ENCODE measurements at regions not wholly inside any gene's neighbourhood (a gene's known extent, or its start where the extent isn't known, plus 50 kb on each side); places are given as distances from the start of the nearest gene placed in this dataset.
"Not testable (repeated sequence)": the region's sequence is repeated elsewhere in the genome, so short reads cannot be mapped to it uniquely, and the experiment has no call there.

- Histone ChIP-seq H3K27ac (no peak overlapping the region), H3K4me3 (no peak overlapping the region)
These were observed 173.5 kb upstream of the SFSWAP start for GRCh38 chr12:131537267-131537958.

DNA sequence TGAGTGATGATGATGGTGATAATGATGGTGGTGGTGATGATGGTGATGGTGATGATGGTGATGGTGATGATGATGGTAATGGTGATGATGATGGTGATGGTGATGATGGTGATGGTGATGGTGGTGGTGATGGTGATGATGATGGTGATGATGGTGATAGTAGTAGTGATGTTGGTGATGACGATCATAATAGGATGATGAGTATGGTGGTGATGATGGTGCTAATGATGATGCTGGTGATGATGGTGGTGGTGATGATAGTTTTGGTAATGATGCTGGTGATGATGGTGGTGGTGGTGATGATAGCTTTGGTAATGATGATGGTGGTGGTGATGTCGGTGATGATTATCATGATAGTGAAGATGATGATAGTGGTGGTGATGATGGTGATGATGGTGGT is 171.5 kb upstream of the SFSWAP start:
- H3K4me3 ChIP-seq, result no peak overlapping the region
- no peak overlapping the region for H3K27ac ChIP-seq

- H3K27ac ChIP-seq, result no peak overlapping the region
- no peak overlapping the region for H3K4me3 ChIP-seq
These were observed 170.7 kb upstream of the SFSWAP start for GRCh38 chr12:131540138-131540623.

DNA sequence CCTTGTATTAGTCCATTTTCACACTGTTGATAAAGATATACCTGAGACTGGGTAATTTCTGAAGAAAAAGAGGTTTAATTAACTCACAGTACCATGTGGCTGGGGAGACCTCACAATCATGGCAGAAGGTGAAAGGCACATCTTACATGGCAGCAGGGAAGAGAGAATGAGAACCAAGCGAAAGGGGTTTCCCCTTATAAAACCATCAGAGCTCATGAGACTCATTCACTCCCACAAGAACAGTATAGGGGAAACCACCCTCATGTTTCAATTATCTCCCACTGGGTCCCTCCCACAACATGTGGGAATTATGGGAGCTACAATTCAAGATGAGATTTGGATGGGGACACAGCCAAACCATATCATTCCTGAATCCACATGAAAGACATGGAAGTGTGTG is 169.4 kb upstream of the SFSWAP start:
- not testable (repeated sequence) for H3K27ac ChIP-seq, H3K4me3 ChIP-seq

- Histone ChIP-seq H3K27ac (no peak overlapping the region), H3K4me3 (no peak overlapping the region)
These were observed 168.5 kb upstream of the SFSWAP start for GRCh38 chr12:131542351-131542750.

- H3K27ac ChIP-seq, result no peak overlapping the region
- H3K4me3 ChIP-seq, result no peak overlapping the region
These were observed 167.8 kb upstream of the SFSWAP start for GRCh38 chr12:131543040-131543439.

- Histone ChIP-seq H3K4me3 (no peak overlapping the region), H3K27ac (no peak overlapping the region)
These were observed 163.3 kb upstream of the SFSWAP start for GRCh38 chr12:131547555-131547954.

DNA sequence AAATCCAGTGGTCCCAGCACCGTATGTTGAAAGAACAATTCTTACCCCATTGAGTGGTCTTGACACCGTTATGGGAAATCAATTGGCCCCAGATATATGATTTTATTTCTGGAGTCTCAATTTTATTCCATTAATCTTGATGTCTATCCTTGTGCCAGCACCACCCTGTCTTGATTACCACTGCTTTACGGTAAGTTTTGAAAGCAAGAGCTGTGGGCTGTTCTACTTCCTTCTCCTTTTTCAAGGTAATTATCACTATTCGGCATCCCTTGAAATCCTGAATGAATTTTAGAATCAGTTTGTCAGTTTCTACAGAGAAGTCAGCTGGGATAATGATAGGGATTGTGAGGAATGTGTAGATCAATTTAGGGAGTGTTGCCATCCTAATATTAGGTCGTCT is 160.8 kb upstream of the SFSWAP start:
- Histone ChIP-seq H3K4me3 (no peak overlapping the region), H3K27ac (no peak overlapping the region)

DNA sequence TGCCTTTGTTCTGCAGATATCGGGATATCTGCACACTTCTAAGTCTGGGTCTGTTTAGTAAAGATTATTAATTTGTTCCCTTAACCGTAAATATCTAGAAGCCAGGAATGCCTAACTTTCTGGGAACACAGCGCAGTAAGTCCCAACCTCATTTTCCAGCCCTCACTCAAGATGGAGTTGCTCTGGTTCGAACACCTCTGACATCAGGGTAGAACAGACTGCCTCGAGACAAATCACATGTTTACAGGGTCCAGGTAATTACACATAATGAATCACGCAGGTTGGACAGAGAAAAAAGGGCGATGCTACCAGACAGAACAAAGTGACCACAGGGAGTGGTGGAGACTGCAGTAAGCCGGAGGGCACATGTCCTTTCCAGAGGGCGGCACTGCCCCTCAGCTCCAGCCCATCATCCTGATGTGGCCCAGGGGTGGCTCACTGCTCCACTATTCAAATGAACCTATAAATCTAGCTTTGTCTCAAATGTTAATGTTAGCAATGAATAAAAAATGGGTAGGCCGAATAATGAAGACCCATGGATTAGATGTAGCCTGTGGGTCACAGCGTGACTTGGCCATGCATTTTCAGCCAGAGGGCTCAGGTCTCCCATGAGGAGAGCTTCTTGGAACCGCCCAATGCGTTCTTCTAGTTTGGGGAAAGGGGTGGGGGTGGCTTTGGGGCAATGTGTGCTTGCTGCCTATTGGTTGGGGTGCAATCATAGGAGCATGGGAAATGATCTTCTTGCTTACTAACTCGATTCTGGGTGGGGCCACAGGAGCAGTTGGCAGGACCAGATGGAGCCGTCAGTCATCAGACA is 159.0 kb upstream of the SFSWAP start:
- H3K4me3 ChIP-seq, result no peak overlapping the region
- no peak overlapping the region for H3K27ac ChIP-seq

- no peak overlapping the region for H3K27ac ChIP-seq
- no peak overlapping the region for H3K4me3 ChIP-seq
These were observed 158.4 kb upstream of the SFSWAP start for GRCh38 chr12:131552492-131552863.

DNA sequence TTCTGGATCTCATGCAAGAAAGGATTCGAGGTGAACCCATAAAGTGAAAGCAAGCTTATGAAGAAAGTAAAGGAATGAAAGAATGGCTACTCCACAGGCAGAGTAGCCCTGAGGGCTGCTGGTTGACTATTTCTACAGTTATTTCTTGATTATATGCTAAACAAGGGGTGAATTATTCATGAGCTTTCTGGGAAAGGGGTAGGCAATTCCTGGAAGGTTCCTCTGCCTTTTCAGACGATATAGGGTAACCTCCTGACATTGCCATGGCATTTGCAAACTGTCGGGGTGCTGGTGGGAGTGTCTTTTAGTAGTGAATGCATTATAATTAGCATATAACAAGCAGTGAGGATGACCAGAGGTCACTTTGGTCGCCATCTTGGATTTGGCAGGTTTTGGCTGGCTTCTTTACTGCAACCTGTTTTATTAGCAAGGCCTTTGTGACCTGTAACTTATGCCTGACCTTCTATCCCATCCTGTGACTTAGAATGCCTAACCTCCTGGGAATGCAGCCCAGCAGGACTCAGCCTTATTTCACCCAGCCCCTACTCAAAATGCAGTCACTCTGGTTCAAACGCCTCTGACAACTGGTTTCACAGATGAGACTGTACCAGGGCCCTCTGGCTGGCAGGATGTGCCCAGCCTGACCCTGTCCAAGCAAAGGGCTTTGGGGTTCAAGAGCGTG is 157.7 kb upstream of the SFSWAP start:
- Histone ChIP-seq H3K27ac (no peak overlapping the region), H3K4me3 (no peak overlapping the region)

GRCh38 chr12:131555197-131555846 is 155.6 kb upstream of the SFSWAP start:
- peak overlapping the region in 6 of 21 experiments; percentile 42 to 81 (median 59) for H3K27ac ChIP-seq
- no peak overlapping the region for H3K4me3 ChIP-seq

DNA sequence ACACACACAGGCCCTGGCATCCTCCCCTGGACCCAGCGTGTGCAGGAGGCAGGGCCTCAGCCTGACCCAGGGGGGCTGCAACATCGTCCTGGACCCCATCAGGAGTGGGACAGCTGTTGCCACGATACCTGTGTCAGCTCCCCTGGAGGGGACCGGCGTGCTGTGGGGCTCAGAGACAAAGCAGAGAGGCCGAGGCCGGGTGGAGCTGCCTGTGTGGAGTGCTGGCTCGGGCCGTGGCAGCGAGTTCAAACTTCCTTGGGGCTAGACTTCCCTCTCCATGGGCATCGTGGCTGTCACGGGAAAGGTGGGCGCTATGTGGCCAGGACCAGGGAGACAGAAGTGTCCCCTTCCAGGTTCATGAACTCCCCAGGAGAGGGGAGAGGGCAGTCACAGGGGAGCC is 155.0 kb upstream of the SFSWAP start:
- peak overlapping the region in 11 of 21 experiments; percentile 2 to 81 (median 47) for H3K27ac ChIP-seq
- no peak overlapping the region for H3K4me3 ChIP-seq

- Histone ChIP-seq H3K27ac (no peak overlapping the region), H3K4me3 (no peak overlapping the region)
These were observed 153.7 kb upstream of the SFSWAP start for GRCh38 chr12:131557078-131557709.

DNA sequence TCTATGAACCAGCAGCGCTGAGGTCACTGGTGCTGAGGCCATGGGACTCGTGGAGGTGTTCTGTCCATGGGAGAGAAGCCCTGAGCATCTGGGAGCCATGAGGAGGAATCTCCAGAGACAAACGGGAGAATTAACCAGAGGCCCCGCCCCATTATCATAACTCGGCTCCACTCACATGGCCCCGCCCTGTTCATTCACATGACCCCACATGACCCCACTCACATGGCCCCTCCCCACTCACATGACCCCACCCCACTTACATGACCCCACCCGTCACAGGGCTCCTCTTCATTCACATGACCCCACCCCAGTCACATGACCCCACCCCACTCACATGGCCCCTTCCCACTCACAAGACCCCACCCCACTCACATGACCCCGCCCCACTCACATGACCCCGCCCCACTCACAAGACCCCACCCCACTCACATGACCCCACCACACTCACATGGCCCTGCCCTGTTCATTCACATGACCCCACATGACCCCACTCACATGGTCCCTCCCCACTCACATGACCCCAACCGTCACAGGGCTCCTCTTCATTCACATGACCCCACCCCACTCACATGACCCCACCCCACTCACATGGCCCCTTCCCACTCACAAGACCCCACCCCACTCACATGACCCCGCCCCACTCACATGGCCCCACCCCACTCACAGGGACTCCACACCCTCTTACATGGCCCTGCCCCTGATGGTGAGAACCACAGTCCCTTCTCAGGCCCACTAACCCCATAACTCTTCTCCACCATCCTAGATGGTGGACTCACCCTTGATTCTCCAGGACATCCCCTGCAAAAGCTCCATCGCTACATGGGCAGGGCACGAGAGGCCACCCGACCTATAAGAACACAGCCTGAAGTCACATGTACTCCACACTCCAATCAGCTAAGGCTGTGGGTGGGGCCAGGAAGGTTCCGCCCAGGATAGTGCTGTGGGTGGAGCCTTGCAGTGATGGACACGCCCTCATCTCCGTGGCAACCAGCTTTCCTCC is 151.1 kb upstream of the SFSWAP start:
- Histone ChIP-seq H3K27ac (no peak overlapping the region), H3K4me3 (no peak overlapping the region)

GRCh38 chr12:131561051-131561450 is 149.8 kb upstream of the SFSWAP start:
- H3K27ac ChIP-seq, result no peak overlapping the region

DNA sequence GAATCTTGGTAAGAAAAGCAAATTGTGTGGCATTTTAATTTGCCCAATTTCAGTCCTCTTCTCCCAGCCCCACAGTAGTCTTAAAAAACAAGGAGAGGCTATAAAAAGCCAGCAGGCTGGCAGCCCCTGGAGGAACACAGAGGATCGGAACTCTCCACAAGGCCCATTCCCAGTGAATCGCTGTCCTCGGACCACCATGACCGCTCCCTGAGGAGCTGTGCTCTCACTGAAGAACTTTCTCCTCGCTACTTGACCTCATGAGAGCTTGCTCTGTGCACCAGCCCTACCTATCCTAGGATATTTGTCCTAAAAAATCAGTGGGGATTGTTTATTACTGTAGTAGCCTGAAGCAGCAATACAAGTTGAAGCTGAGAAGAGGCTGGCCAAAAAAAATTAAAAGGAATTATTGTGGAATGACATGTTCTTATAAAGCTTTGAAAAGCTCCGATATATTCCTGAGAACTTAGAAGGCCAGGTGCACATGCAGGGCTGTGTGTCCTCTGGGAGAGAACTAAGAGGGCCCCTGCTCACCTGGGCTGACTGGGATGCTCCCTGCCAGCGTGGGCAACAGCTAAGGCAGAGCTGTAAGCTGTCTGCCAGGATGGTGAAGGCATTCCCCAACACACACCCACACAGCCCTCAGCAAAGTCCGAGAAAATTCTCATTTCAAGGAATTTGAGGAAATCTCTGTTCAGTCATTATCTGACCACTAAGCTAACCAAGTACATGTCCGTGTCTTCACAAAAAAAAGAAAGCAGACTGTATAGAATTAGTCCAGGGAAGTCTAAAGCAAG is 148.8 kb upstream of the SFSWAP start:
- no peak overlapping the region for H3K27ac ChIP-seq

More at GRCh38 chr12:131561051-131561450, 149.8 kb upstream of the SFSWAP start:
- no peak overlapping the region for H3K4me3 ChIP-seq

More for the DNA sequence above, 148.8 kb upstream of the SFSWAP start:
- no peak overlapping the region for H3K4me3 ChIP-seq

Measured in skin epidermis (tissue), 12 donors.